Astrocyte (in vitro differentiated cells and primary cell): ENCODE measurements at regions not wholly inside any gene's neighbourhood (a gene's known extent, or its start where the extent isn't known, plus 50 kb on each side); places are given as distances from the start of the nearest gene placed in this dataset.

Experiments
- DNase-seq: peaks from one replicate; pipeline ENCODE4 v3.0.0-alpha.2; 2010; ENCODE audit warnings: low read depth
- FAIRE-seq: peaks from 2 replicates; lab custom pipeline; 2011; peaks lifted over from hg19 to GRCh38; lab: Jason Lieb, UNC
- H2AFZ ChIP-seq: 2 replicates; pipeline ENCODE4 v1.6.0; 2012; ENCODE audit warnings: low read depth, low read length, inconsistent platforms
- H3K27ac ChIP-seq: 2 replicates; pipeline ENCODE4 v1.5.1; 2011; ENCODE audit warnings: low read depth, low read length, inconsistent platforms
- H3K27me3 ChIP-seq: 2 replicates; pipeline ENCODE4 v1.6.0; 2011; ENCODE audit warnings: low read length, inconsistent platforms; ENCODE audit not compliant: insufficient read depth
- H3K36me3 ChIP-seq: 2 replicates; pipeline ENCODE4 v1.5.1; 2011; ENCODE audit warnings: low read length, inconsistent platforms; ENCODE audit not compliant: insufficient read depth
- H3K4me1 ChIP-seq: 2 replicates; pipeline ENCODE4 v1.5.1; 2011; ENCODE audit warnings: low read length, inconsistent platforms; ENCODE audit not compliant: insufficient read depth
- H3K4me2 ChIP-seq: 2 replicates; pipeline ENCODE4 v1.6.0; 2012; ENCODE audit warnings: low read length, inconsistent platforms
- H3K4me3 ChIP-seq: 2 replicates; pipeline ENCODE4 v1.5.1; 2011; ENCODE audit warnings: low read depth, mild to moderate bottlenecking, low read length, inconsistent platforms; ENCODE audit not compliant: insufficient read depth
- H3K79me2 ChIP-seq: 2 replicates; pipeline ENCODE4 v1.6.0; 2012; ENCODE audit warnings: mild to moderate bottlenecking, low read length, inconsistent platforms; ENCODE audit not compliant: insufficient read depth
- H3K9ac ChIP-seq: 2 replicates; pipeline ENCODE4 v1.6.0; 2012; ENCODE audit warnings: mild to moderate bottlenecking, low read length, inconsistent platforms
- H3K9me3 ChIP-seq: 2 replicates; pipeline ENCODE4 v1.5.1; 2012; ENCODE audit warnings: low read depth, mild to moderate bottlenecking, low read length, inconsistent platforms; ENCODE audit not compliant: insufficient read depth
- H4K20me1 ChIP-seq: 2 replicates; pipeline ENCODE4 v1.6.0; 2012; ENCODE audit warnings: low read length, inconsistent platforms; ENCODE audit not compliant: insufficient read depth
- H3K27ac Mint-ChIP-seq: one replicate; pipeline ENCODE4 v1.8.0; 2021; ENCODE audit warnings: mild to moderate bottlenecking, mixed read lengths; ENCODE audit not compliant: unreplicated experiment
- H3K27me3 Mint-ChIP-seq: one replicate; pipeline ENCODE4 v1.8.0; 2021; ENCODE audit warnings: low read depth, mixed read lengths; ENCODE audit not compliant: unreplicated experiment
- H3K36me3 Mint-ChIP-seq: one replicate; pipeline ENCODE4 v1.8.0; 2021; ENCODE audit warnings: low read depth, mixed read lengths; ENCODE audit not compliant: unreplicated experiment
- H3K4me1 Mint-ChIP-seq: one replicate; pipeline ENCODE4 v1.8.0; 2021; ENCODE audit warnings: low read depth, mixed read lengths; ENCODE audit not compliant: unreplicated experiment
- H3K4me3 Mint-ChIP-seq: one replicate; pipeline ENCODE4 v1.8.0; 2021; ENCODE audit warnings: mild to moderate bottlenecking, moderate library complexity, mixed read lengths; ENCODE audit not compliant: unreplicated experiment
- H3K9me3 Mint-ChIP-seq: one replicate; pipeline ENCODE4 v1.8.0; 2021; ENCODE audit warnings: mild to moderate bottlenecking, mixed read lengths; ENCODE audit not compliant: unreplicated experiment
- CTCF ChIP-seq: IDR thresholded peaks from 2 replicates; pipeline ENCODE4 v1.5.1; 2011; ENCODE audit warnings: low read depth, mild to moderate bottlenecking, inconsistent platforms, low read length, moderate library complexity; ENCODE audit not compliant: insufficient read depth
- EZH2 ChIP-seq: IDR thresholded peaks from 2 replicates; pipeline ENCODE4 v1.6.1; 2012; ENCODE audit warnings: mild to moderate bottlenecking, low read length, inconsistent platforms; ENCODE audit not compliant: insufficient read depth

GRCh38 chr2:18176679-18177215, 298.3 kb downstream of the KCNS3 start:
- H4K20me1 ChIP-seq, result no peaks in the 10 kb centered on the region
- H3K9me3 ChIP-seq, result no peaks in the 10 kb centered on the region
- Mint-ChIP-seq H3K4me3 (no peak overlapping the region), H3K36me3 (no peaks in the 10 kb centered on the region), H3K4me1 (no peaks in the 10 kb centered on the region), H3K27me3 (no peaks in the 10 kb centered on the region), H3K9me3 (no peaks in the 10 kb centered on the region), H3K27ac (no peak overlapping the region)
- TF ChIP-seq EZH2 (no peak), CTCF (no peak)
- DNase-seq, result peak; percentile 49
- peak; percentile 26 for FAIRE-seq
- no peak overlapping the region for H3K9ac ChIP-seq
- no peaks in the 10 kb centered on the region for H3K79me2 ChIP-seq
- no peaks in the 10 kb centered on the region for H3K36me3 ChIP-seq
- H3K4me3 ChIP-seq, result no peak overlapping the region
- H2AFZ ChIP-seq, result no peak overlapping the region
- no peak overlapping the region for H3K27ac ChIP-seq
- H3K27me3 ChIP-seq, result no peaks in the 10 kb centered on the region
- H3K4me1 ChIP-seq, result no peaks in the 10 kb centered on the region
- H3K4me2 ChIP-seq, result no peak overlapping the region

GRCh38 chr2:18172607-18173006, 294.1 kb downstream of the KCNS3 start:
- no peaks in the 10 kb centered on the region for H3K9me3 ChIP-seq
- no peaks in the 10 kb centered on the region for H4K20me1 ChIP-seq
- no peak overlapping the region for H3K4me3 ChIP-seq
- H2AFZ ChIP-seq, result no peak overlapping the region
- no peaks in the 10 kb centered on the region for H3K27me3 ChIP-seq
- Mint-ChIP-seq H3K4me1 (peaks cover 4% of the 10 kb centered on the region), H3K36me3 (no peaks in the 10 kb centered on the region), H3K4me3 (no peak overlapping the region), H3K27ac (no peak overlapping the region), H3K9me3 (no peaks in the 10 kb centered on the region), H3K27me3 (no peaks in the 10 kb centered on the region)
- no peak overlapping the region for H3K4me2 ChIP-seq
- H3K36me3 ChIP-seq, result no peaks in the 10 kb centered on the region
- FAIRE-seq (no peak), DNase-seq (no peak)
- H3K4me1 ChIP-seq, result peaks cover 14% of the 10 kb centered on the region
- H3K79me2 ChIP-seq, result no peaks in the 10 kb centered on the region
- TF ChIP-seq EZH2 (no peak), CTCF (no peak)
- no peak overlapping the region for H3K9ac ChIP-seq
- H3K27ac ChIP-seq, result no peak overlapping the region

GRCh38 chr2:18171191-18172139, 293.0 kb downstream of the KCNS3 start:
- Mint-ChIP-seq H3K36me3 (no peaks in the 10 kb centered on the region), H3K4me1 (peaks cover 4% of the 10 kb centered on the region), H3K9me3 (no peaks in the 10 kb centered on the region), H3K27me3 (no peaks in the 10 kb centered on the region), H3K27ac (no peak overlapping the region), H3K4me3 (no peak overlapping the region)
- Histone ChIP-seq H3K9ac (no peak overlapping the region), H2AFZ (no peak overlapping the region), H3K27me3 (no peaks in the 10 kb centered on the region), H3K4me1 (peaks cover 14% of the 10 kb centered on the region), H3K9me3 (no peaks in the 10 kb centered on the region), H3K79me2 (no peaks in the 10 kb centered on the region), H3K4me2 (no peak overlapping the region), H3K27ac (no peak overlapping the region), H4K20me1 (no peaks in the 10 kb centered on the region), H3K4me3 (no peak overlapping the region), H3K36me3 (no peaks in the 10 kb centered on the region)
- no peak for FAIRE-seq
- TF ChIP-seq CTCF (no peak), EZH2 (no peak)
- peak; percentile 87 for DNase-seq
